ENCODE measurements at regions not wholly inside any gene's neighbourhood (a gene's known extent, or its start where the extent isn't known, plus 50 kb on each side); places are given as distances from the start of the nearest gene placed in this dataset.
"Not testable (repeated sequence)": the region's sequence is repeated elsewhere in the genome, so short reads cannot be mapped to it uniquely, and the experiment has no call there.

DNA sequence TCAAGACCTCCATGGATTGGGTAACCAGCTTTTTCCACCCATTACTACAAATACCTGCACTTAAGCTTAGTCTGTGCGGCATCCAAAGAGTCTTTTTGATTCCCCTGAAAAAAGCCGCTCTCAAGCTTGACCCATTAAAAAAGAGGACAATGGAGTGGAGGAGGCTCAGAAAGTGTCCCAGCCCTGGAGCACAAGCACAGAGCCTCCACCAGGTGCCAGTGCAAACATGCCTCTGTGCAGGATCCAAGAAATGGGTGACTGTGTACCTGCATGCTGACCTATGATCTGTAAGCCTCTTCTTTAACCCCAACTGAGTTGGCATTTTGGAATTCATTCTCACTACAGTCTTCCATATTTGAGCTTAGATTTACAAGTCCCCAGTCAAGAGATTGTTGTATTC, 168.3 kb upstream of the TLE4 start:
- FAIRE-seq: no peak

DNA sequence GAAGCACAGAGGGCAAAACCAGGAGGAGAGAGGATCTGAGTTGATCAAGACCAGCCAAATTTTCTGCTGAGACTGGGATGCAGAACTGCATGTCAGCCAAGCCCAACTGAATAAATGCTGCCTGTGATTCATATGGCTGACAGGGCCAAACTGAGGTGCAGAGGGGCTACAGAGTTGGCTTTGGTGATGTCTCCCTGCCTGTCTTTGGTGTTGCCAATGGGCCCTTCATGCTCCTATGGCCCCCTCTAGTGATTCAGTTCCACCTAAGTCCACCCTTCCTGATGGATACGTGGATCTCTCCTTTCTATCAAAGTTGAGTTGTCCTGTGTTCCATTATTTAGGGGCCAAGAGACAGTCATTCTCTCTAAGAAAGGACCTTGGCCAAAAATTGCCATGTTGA, 163.6 kb upstream of the TLE4 start:
- no peak for FAIRE-seq

DNA sequence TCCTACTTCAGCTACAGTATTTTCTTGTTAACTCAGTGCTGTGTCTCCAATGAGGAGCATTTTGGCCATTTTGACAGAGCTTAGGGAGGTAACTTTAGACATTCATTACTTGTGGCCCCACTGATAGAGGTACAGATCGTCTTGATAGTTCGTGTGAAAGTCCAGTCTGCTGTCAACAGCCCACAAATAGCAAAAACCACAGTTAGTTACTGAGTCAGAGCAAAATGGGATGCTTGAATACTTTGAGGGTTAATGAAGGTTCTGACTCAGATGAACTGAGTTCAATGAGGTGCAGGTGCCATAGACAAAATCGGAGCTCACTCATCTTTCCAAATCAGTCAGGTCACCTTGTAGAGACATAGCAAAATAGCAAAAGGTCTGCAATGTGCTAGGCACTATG, 163.1 kb upstream of the TLE4 start:
- FAIRE-seq: no peak

DNA sequence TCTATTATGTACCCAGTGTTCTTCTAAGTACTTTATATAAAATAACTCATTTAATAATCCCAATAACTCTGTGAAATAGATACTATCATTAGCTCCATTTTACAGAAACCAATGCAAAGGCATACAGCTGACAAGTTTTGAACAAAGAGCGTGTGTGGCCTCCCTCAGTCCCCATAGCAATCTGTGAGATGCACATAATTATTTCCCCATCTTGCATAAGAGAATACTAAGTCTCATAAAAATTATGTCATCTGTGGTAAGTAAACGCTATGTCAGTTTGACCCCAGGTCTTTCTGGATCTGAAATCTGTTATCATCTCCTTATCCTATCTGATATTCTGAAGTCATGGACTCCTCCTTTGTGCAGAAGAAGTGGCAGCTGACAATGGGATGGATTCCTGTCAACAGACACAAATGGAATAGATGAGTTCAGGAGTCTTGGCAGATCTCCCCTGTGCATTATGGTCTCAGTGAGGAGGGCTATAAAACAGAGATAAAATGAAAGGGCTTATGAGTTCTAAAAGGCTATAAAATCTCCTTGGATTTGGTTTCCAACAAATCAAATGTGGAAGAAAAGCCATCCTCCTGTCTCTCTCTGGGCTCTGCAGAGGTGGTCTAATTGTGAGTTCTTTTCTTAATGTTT, 162.5 kb upstream of the TLE4 start:
- no peak for FAIRE-seq

DNA sequence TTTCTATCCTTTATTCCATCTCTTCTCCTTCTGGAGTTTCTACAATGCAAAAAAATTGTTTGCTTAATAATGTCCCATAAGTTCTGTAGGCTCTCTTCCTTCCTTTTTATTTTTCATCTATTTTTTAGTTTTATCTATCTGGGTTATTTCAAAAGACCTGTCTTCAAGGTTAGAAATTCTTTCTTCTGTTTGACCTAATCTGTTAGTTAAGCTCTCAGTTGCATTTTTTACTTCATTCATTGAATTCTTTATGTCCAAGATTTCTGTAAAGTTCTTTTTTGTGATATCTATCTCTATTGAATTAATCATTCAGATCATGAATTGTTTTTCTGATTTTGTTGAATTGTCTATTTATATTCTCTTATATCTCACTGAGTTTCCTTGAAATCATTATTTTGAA, 145.9 kb upstream of the TLE4 start:
- no peak for FAIRE-seq

DNA sequence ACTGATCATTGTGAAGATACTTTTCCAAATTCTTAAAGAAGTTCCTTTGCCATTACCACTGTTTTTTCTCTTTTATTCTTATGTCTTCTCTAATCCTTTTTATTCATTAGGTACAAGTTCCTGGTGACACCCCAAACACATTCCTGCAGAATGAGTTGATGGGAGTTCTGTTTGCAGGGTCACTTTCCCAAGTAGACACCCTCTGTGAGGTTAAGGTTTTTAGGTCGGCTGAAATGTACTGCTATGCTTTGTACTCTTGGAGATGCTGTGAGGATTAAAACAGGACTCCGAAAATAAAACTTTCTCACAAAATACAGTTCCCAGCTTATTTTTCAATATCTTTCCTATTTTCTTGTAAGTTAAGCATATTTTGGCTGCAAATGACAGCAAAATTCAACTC, 143.3 kb upstream of the TLE4 start:
- no peak for FAIRE-seq

DNA sequence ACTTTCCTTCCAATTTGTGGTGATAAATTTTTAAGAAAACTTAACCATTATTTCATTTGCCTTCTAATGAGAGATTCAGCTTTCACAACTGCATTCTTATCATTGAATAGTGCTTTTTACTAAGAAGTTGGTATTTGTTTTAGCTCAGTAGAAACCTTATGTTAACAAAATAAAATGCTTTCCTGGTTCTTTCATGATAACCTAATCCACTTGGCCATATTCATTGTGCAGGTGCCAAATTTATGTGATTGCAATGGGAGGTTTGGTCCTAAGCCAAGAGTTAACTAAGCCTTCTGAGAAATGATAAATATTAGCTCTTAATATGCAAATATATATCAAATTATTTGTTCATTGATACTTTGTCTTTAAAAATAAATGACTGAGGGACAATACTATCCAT, 141.1 kb upstream of the TLE4 start:
- FAIRE-seq: no peak

DNA sequence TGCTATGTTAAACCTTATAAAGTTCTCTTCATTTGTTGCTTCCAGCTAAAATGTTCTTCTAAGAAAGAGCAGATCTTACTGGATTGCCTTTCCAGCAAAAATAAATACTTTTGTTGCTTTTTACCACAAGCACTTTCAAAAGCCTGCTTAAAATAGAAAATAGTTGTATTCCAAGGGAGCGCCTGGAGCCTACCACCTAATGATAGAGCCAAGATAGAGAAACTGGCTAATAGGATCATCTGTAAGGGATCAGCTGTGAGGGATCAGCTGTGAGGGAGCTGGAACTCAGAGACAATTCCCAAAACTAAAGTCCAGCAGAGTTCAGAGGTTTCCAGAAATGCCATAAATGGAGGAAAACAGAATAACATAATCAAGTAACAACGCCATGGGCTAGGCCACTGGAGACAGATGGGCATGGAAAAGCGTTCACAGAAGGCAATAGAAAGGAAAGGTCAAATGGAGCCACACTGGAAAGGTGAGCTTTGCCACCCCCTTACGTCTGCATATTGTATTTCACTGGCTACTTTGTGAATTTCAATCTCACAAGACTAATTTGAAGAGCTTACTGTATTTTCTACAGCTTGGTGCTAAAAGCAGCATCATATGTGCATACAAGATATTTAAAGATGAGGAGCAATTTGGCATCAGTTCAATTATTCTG, 140.6 kb upstream of the TLE4 start:
- no peak for FAIRE-seq

DNA sequence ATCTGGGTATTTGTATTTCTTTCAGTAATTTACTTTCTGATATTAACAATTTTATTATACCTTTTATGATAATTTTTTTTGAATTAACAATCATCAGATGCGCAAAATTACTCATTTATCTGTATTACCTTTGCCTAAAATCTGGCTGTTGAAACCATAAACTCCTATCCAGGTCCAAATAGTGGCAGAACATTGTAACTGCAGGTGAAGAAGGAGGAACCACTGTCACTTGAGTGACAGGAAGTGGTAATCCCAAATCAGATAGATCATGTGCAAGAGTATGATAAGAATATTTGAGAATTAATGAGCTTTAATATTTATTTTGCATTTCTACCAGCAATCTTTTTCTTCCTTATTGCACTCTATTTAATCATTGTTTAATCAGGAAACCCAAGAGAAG, 139.3 kb upstream of the TLE4 start:
- FAIRE-seq: no peak

DNA sequence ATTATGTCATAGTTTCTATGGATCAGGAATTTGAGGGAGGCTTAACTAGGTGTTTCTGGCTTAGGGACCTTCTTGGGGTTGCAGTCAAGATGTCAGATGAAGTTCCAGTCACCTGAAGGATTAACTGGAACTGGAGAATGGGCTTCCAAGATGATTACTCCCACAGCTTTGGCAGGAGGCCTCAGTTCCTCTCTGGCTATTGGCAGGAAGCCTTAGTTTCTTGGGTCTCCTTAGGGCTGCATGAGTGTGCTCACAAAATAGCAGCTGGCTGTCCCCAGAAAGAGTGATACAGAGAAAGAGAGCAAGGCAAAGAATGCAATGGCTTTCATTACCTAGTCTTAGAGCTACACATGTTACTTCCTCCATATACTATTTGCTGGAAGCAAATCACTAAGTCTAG, 138.1 kb upstream of the TLE4 start:
- no peak for FAIRE-seq

DNA sequence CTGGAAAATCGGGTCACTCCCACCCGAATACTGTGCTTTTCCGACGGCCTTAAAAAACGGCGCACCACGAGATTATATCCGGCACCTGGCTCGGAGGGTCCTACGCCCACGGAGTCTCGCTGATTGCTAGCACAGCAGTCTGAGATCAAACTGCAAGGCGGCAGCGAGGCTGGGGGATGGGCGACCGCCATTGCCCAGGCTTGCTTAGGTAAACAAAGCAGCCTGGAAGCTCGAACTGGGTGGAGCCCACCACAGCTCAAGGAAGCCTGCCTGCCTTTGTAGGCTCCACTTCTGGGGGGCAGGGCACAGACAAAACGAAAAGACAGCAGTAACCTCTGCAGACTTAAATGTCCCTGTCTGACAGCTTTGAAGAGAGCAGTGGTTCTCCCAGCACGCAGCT, 132.5 kb upstream of the TLE4 start:
- FAIRE-seq: not testable (repeated sequence)

DNA sequence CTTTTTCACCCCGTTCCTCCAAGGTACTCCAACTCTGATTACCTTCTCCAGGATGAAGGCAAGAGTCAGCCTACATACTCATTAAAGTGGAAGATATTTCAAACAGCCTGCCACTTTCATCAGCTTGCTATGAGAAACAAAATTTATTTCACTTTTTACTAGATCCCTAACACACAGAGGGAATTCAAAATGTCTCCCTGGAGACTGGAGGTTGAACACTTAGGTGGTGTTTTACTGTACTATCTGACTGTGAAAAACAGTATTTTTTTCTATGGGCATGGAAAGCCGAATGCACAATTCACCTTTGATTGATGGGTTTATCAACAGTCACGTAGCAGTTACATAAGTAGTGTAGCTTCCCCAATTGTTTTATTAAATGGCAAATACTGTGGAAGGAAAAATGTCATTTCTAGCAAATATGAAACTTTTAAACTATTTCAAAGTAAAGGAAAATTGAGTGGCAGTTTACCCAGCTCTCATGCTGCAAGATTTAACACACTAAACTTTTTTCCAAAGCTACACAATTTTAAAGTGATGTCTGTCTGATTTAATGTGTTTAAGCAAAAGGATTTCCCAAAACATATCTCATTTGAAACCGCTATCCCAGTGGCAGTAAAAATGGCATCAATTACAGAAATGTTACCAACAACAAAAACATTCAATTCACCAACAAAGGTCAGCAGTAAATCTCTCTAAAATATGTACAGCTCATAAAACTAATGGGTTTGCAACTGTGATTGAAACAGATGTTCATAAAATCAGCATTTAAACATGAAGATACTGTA, 125.0 kb upstream of the TLE4 start:
- FAIRE-seq: peak; percentile 74

DNA sequence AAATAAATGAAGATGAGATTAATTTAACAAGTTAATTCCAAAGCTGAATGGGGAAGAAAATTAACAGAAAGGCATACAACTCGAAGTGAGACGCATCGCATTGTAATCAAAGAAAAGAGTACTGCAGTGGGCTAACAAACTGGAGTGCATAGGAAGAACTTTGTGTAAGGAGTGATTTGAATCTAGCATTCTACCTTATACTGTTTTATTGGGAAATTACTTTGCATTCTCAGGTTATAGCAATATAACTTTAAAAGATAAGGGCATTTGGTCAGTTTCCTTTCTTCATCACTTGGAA, 124.5 kb upstream of the TLE4 start:
- FAIRE-seq: no peak

DNA sequence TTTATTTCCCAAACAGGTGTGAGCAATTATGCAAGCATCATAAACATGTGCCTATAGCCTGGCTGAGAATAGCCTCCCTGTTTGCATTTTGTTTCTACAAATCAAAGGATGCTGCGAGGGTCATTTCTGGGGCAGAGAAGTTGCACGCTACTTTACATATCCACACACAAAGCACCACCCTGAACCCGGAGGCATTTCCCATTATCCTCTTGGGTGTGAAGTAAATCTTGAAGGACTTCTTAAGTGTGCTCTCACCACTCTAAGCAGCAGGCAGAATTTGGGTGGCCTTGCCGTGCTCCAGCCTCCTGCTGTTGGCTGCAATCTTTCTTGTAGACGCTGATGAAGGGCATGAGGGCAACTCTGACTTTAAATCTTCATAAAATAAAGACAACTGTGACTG, 124.0 kb upstream of the TLE4 start:
- FAIRE-seq: no peak

DNA sequence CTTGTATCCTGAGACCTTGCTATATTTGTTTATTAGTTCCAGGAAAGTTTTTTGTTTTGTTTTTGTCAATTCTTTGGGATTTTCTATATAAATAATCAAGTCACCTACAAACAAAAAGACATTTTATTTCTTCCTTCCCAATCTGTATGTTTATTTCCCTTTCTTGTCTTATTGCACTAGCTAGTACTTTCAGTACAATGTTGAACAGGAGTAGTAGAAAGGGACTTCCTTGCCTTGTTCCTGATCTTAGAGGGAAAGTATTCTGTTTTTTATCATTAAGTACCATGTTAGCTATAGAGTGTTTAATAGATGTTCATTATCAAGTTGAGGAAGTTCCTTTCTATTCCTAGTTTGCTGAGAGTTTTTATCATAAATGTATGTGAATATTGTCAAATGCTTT, 119.5 kb upstream of the TLE4 start:
- no peak for FAIRE-seq

DNA sequence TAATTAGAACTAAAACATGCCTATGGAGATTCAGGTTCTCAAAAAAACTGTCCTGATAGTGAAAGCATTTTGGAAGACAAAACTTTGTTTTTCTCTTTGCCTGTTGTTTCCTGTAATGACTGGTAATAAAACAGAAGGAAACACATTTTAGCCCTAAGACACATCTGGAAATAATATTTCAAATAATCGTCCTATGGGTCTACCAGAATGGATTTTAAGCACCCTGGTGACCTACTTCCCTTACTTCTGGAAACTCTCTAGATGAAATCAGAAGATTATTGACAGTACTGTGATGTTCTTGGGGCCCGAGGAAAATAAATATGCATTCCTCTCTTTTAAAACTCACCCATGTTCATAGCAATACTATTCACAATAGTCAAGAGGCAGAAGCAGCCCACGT, 110.1 kb upstream of the TLE4 start:
- peak; percentile 95 for FAIRE-seq

DNA sequence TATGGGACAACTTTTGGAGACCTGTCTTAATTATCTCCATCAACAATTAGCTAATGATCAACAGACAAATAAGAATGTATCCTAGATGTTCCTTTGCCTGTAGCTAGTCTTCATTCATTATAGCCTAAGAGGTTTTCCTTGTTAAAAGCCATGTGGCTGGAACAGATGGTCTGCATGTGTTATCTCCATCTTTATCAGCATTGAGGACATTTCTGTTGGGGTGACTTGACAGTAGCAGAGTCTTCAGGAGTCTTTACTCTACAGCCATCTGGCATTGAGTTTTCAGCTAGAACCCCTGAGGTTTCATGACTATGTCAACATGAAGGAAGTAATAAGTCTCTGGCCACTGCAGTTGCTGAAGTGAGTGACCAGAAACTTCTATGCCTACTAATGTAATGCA, 106.6 kb upstream of the TLE4 start:
- no peak for FAIRE-seq

DNA sequence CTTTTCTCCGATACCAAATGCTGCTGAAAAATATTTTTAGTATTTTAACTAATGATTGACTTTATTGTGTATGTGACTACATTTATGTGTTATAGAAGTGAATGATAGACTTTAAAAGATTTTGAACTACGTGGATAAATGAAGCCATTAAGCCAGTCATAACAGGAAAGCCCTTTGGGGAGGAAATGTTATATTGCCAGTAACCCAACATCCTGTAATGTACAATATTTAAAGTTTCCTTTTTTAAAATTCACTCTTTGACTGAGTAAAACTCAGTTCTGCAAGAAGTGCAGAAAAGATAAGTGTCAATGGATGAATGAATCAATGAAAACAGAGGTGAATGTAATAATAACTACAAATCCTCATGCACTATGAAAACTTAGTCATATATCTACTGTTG, 102.6 kb upstream of the TLE4 start:
- no peak for FAIRE-seq

DNA sequence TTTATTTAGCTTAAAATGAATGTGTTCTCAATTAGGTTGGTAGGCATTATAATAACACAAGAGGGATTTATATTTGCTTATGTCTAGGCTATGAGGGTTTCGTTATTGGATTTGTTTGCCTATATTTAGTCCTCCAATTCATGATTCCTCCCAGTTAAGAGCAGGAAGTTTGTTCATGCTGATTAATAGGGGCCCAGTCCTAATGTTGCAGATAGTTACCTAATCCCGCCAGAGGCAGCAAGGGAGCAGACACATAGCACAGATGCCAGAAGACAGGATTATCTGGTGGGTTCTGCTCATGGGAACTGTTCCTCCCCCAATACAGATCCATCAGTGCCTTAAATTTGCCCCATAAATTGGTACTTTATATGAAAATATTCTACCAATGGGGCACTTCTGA, 100.8 kb upstream of the TLE4 start:
- FAIRE-seq: no peak

DNA sequence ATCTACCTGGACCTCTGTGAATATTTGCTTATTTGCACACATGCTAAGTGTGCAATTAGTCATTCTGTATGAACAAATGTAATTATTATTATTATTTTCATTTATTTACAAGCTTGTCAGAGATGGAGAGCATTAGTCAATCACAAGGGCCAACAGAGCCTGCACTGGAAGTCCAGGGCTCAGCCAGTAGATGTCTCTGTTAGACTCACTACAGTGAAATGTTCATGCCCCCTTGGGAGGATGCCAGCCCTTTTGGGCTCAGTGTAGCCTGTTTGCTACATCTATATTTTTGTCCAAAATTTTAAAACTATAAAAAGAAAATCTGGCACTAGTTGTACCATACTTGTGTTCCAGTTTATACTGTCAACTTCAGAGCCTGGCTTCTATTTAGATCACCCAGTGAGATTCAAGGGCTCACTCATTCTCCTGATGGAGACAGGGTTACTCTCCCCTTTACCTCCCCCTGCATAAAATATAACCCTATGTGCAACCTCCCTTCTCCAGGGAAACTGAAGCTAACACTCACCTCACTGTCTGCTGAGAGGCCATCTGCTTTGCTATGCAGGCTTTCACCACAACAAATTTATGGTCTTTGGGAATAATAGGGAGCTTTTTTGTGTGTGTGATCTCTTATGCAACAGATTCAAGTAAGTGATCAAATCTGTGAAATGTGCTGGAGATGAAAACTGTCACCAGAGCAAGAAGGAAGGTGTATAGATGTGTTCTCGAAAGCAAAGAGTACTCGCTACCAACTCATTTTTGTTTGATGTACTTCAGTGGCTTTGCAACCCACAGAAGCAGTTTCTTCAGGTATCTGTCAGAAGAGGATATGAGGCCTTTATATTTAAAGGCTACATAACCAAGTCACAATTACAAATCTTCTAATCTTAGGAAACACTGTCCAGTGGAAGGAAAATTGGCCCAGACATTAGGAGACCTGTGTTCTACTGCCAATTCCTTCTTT, 99.9 kb upstream of the TLE4 start:
- FAIRE-seq: no peak

DNA sequence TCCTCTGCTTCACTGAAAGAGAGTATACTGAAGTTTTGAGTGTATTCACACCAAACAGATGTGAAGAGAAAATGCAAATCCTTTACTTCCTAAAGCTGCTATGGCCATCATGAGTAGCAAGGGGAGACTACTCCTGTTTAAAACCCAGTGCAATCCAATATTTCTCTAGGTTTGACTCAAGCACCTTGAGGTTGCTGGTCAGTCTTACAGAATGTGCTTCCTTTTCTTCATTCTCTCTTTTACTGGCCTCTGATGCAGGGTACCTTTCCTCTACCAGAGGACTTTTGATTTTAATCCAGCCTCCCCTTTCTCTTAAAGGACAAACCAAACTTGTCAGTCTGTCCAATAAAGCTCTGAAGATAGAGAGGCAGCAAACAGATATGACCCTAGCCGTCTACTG, 98.1 kb upstream of the TLE4 start:
- no peak for FAIRE-seq

DNA sequence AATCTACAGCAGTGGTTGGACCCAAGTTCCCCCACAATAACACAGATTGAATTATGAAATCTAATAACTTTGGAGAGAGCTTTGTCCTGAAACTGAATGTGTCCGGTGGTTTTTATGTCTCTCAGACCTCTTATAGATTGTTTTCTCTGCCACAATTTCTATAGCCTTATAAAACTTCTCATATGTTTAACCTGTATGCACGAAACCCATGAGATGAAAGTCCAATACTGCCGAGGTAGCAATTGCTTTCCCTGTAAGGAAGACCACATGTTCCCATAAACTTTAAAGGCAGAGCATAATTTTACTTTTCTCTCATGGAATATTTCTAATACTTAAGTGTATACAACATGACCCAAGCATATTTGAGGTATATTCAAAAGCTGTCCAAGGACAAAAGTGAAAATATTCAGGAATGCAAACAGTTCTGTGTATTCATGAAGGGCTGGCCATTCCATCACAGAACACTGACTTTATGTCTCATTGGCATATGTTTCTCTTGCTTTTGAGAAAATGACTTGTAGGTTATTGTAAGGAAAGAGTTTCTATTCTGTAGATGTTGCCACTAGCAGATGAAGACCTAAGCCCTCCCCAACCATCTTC, 94.4 kb upstream of the TLE4 start:
- FAIRE-seq: no peak

Data from endometrium (tissue), 2 donors.